Ascending aorta (tissue), 2 donors: ENCODE measurements at regions not wholly inside any gene's neighbourhood (a gene's known extent, or its start where the extent isn't known, plus 50 kb on each side); places are given as distances from the start of the nearest gene placed in this dataset.

Experiments
- DNase-seq, 2 donors: peaks; one replicate each; pipeline ENCODE4 v3.0.0-alpha.2; 2019; ENCODE audit warnings: low spot score in 2 of 2
- H3K27ac ChIP-seq, 2 donors: fragments of 200-600 bp; sonication (generic); one replicate each; pipeline ENCODE4 v1.5.1; 2016 to 2017; ENCODE audit warnings: mild to moderate bottlenecking in 1 of 2
- H3K27me3 ChIP-seq: fragments of 200-600 bp; sonication (generic); one replicate; pipeline ENCODE4 v1.5.1; 2017
- H3K36me3 ChIP-seq, 2 donors: fragments of 200-600 bp; sonication (generic); one replicate each; pipeline ENCODE4 v1.5.1; 2016
- H3K4me1 ChIP-seq, 2 donors: fragments of 200-600 bp; sonication (generic); one replicate each; pipeline ENCODE4 v1.5.1; 2016 to 2017; ENCODE audit warnings: mild to moderate bottlenecking in 1 of 2
- H3K4me3 ChIP-seq, 2 donors: fragments of 200-600 bp; sonication (generic); one replicate each; pipeline ENCODE4 v1.5.1; 2016 to 2017; ENCODE audit warnings: mild to moderate bottlenecking in 1 of 2
- H3K9me3 ChIP-seq, 2 donors: fragments of 200-600 bp; sonication (generic); one replicate each; pipeline ENCODE4 v1.5.1; 2016
- intact Hi-C: fragments of 100-400 bp; cut with DNase I; formaldehyde crosslinking; loops from one replicate; pipeline ENCODE4 v1.15.1; 2023
- TF ChIP-seq, protein P1 (sequence below), 3 experiments: fragments of 200-600 bp in 2 of 3; fragments of 450-650 bp in 1 of 3; sonication (generic) in 2 of 3; IDR thresholded peaks; one replicate each; pipeline ENCODE4 v1.5.1; 2016 to 2019; ENCODE audit warnings: antibody characterized with exemption in 3 of 3, mild to moderate bottlenecking in 1 of 3, moderate library complexity in 1 of 3

DNA sequence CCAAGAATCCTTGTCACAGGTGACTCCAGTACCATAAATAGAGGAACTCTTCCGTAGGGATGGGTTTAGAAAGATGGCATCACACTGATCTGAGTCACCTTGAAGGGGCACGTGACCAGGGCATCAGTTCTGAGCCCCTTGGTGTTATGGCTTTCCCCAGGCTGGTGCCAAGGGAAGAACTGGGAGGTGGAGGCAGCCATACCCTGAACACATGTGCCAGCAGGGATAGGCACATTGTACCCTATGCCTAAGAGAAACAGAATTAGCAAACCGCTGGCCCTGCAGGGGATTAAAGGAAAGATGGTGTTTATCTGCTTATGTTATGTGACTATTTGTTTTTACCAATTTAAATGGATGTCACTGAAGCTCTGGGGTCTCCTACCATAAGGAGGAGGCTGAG is 196.2 kb downstream of the RGS3 start:
- no peaks in the 10 kb centered on the region for H3K27me3 ChIP-seq
- no peaks in the 10 kb centered on the region for H3K9me3 ChIP-seq
- intact Hi-C loops, result loop anchor here (2.0 kb wide), 1 partner anchor 385 kb away; the partner anchor contains the start of genes CDC26 and PRPF4
- H3K4me1 ChIP-seq, result peaks cover 0 to 6% of the 10 kb centered on the region in 2 donors
- no peaks in the 10 kb centered on the region for H3K36me3 ChIP-seq
- TF ChIP-seq, protein P1, sequence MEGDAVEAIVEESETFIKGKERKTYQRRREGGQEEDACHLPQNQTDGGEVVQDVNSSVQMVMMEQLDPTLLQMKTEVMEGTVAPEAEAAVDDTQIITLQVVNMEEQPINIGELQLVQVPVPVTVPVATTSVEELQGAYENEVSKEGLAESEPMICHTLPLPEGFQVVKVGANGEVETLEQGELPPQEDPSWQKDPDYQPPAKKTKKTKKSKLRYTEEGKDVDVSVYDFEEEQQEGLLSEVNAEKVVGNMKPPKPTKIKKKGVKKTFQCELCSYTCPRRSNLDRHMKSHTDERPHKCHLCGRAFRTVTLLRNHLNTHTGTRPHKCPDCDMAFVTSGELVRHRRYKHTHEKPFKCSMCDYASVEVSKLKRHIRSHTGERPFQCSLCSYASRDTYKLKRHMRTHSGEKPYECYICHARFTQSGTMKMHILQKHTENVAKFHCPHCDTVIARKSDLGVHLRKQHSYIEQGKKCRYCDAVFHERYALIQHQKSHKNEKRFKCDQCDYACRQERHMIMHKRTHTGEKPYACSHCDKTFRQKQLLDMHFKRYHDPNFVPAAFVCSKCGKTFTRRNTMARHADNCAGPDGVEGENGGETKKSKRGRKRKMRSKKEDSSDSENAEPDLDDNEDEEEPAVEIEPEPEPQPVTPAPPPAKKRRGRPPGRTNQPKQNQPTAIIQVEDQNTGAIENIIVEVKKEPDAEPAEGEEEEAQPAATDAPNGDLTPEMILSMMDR (IDR thresholded peaks at IDR 0.05), result no peak
- peak in 1 of 2 donors; percentile 25 for DNase-seq
- H3K4me3 ChIP-seq, result no peak overlapping the region
- H3K27ac ChIP-seq, result no peak overlapping the region

DNA sequence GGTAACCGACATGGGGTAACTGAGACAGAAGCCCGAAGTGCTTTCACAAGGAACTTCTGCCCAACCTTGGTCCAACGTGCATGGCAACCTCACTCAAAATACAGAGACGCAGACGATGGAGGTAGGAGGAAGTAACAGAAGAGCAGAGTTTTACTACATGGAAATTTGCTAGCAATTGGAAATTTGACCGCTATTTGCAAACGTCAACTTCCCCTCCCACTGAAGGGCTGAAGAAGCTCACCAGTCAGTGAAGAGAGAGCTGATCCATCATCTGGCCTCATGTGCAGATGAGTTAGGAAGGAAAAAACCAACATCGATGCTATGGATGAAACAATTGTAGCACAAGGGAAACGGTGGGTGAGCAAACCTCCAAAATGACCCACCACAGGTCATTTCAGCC is 196.7 kb downstream of the RGS3 start:
- intact Hi-C loops, result no loop called here
- no peak overlapping the region for H3K4me3 ChIP-seq
- TF ChIP-seq, protein P1 (IDR thresholded peaks at IDR 0.05), result no peak
- H3K4me1 ChIP-seq, result peaks cover 0 to 1% of the 10 kb centered on the region in 2 donors
- H3K36me3 ChIP-seq, result no peaks in the 10 kb centered on the region
- H3K27ac ChIP-seq, result no peak overlapping the region
- peak in 1 of 2 donors; percentile 31 for DNase-seq
- no peaks in the 10 kb centered on the region for H3K9me3 ChIP-seq
- no peaks in the 10 kb centered on the region for H3K27me3 ChIP-seq

DNA sequence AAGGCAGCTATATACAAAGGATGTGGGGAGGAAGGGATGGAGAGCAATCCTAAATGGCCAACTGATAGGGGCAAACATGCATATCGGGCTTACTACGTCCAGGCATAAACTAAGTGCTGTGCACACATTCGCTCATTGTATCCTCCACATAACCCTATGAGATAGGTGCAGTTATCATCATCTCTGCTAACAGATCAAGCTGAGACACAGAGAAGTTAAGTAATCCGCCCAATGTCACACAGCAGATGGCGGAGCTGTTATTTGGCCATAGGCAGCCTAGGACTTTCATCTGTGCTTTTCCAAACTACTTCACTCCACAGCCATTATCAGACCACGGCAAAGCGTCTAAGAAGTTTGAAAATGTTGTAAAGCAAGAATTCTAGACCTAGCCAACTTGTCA is 197.5 kb downstream of the RGS3 start:
- TF ChIP-seq, protein P1 (IDR thresholded peaks at IDR 0.05), result no peak
- H3K27ac ChIP-seq, result no peak overlapping the region
- H3K4me3 ChIP-seq, result no peak overlapping the region
- no peak for DNase-seq
- intact Hi-C loops, result no loop called here
- H3K36me3 ChIP-seq, result no peaks in the 10 kb centered on the region
- no peaks in the 10 kb centered on the region for H3K4me1 ChIP-seq
- H3K9me3 ChIP-seq, result no peaks in the 10 kb centered on the region
- H3K27me3 ChIP-seq, result no peaks in the 10 kb centered on the region

DNA sequence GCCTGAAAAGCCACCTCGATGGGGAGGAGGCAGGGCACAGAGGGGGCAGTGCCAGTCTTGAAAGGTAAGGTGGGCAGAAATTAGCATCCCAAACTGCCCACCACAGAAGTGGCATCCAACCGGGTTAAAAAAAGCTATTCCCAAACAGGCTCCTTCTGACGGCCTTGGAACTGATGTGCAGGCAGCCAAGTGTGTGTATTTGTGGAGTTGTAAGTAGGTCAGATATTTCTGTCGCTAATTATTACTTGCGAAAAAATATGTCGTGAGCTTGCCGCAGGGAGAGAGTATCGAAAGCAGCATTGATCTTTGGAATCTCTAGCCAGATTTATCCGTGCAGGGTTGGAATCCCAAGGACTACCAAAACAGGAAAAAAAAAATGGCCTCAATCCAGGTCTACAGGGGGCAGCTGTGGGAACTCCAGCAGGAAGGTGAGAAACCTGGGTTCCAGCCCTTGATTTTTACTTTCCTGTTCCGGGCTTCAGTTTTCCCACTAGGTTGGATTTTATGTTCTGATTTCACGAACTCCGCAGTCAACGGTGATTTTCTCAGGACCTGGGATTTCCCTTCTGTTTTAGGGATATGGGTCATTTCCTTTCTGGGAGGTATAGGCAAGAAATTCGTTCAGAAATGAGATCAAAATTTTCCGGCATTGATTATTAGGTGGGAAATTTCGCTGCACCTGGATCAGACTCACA is 200.8 kb downstream of the RGS3 start:
- Histone ChIP-seq H3K27me3 (no peaks in the 10 kb centered on the region), H3K9me3 (no peaks in the 10 kb centered on the region), H3K4me1 (no peaks in the 10 kb centered on the region), H3K27ac (no peak overlapping the region), H3K36me3 (no peaks in the 10 kb centered on the region), H3K4me3 (no peak overlapping the region)
- no peak for DNase-seq
- TF ChIP-seq, protein P1 (IDR thresholded peaks at IDR 0.05), result no peak
- intact Hi-C loops, result no loop called here

DNA sequence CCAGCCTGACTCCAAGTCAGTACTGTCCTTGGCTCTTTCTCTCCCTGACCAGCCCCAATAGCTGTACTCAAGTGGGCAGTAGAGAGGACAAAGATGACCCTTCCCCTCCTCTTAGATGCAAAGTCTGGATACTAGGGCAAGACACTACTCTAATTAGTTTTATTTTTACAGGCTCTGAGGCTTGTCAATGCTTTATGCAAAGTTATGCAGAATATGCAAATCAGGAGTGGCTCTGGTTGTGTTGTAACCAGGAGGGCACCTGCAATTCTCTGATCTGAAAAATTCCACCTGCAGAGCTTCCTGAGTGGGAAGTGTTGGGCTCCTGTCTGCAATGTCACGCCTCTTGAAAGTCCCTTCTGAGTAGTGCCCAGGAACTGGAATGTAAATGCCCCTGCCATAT is 201.5 kb downstream of the RGS3 start:
- no peak for DNase-seq
- no peaks in the 10 kb centered on the region for H3K9me3 ChIP-seq
- H3K4me3 ChIP-seq, result no peak overlapping the region
- no peaks in the 10 kb centered on the region for H3K4me1 ChIP-seq
- no peak overlapping the region for H3K27ac ChIP-seq
- no peaks in the 10 kb centered on the region for H3K36me3 ChIP-seq
- TF ChIP-seq, protein P1 (IDR thresholded peaks at IDR 0.05), result no peak
- no peaks in the 10 kb centered on the region for H3K27me3 ChIP-seq
- intact Hi-C loops, result loop anchor here (5.0 kb wide), 1 partner anchor 233 kb away; no protein-coding TSS in a partner anchor
